GM06990 (cell line): ENCODE measurements at regions not wholly inside any gene's neighbourhood (a gene's known extent, or its start where the extent isn't known, plus 50 kb on each side); places are given as distances from the start of the nearest gene placed in this dataset.

Experiments used
- DNase-seq: peaks from one replicate; pipeline ENCODE4 v3.0.0-alpha.2; 2011; ENCODE audit not compliant: insufficient read length; ENCODE audit errors: extremely low read depth
- H3K27me3 ChIP-seq: replicated peaks from 2 replicates; pipeline ENCODE4 v1.6.0; 2011; ENCODE audit warnings: low read length; ENCODE audit not compliant: control insufficient read depth, insufficient read depth
- H3K36me3 ChIP-seq: 2 replicates; pipeline ENCODE4 v1.5.1; 2011; ENCODE audit warnings: low read length; ENCODE audit not compliant: control insufficient read depth, insufficient read depth
- H3K4me3 ChIP-seq: replicated peaks from 2 replicates; pipeline ENCODE4 v1.5.1; 2011; ENCODE audit warnings: low read depth, mild to moderate bottlenecking, control low read depth, low read length
- TF ChIP-seq, protein P1 (sequence below): IDR thresholded peaks from 2 replicates; pipeline ENCODE4 v1.5.1; 2011; ENCODE audit warnings: low read length, control low read depth, mild to moderate bottlenecking, inconsistent platforms; ENCODE audit not compliant: insufficient read depth, poor library complexity, severe bottlenecking

DNA sequence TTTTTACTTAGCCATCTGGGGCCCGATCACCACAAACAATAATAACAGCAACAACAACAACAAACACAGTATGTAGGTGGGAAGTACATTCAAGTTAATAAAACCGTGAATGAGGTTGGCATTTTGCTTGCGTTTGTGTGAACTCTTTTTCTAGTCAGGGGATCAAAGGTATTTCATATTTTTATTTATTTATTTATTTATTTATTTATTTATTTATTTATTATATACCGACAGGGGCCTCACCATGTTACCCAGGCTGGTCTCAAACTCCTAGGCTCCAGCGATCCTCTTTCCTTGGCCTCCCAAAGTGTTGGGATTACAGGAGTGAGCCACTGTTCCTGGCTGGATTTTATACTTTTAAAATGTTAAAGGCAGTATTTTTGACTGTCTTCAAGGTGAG, 325.4 kb downstream of the RAPGEF2 start:
- DNase-seq, result no peak
- Histone ChIP-seq H3K4me3 (no peak overlapping the region), H3K27me3 (no peaks in the 10 kb centered on the region; the same call in none of the 2 replicates), H3K36me3 (no peaks in the 10 kb centered on the region)
- TF ChIP-seq, protein P1, sequence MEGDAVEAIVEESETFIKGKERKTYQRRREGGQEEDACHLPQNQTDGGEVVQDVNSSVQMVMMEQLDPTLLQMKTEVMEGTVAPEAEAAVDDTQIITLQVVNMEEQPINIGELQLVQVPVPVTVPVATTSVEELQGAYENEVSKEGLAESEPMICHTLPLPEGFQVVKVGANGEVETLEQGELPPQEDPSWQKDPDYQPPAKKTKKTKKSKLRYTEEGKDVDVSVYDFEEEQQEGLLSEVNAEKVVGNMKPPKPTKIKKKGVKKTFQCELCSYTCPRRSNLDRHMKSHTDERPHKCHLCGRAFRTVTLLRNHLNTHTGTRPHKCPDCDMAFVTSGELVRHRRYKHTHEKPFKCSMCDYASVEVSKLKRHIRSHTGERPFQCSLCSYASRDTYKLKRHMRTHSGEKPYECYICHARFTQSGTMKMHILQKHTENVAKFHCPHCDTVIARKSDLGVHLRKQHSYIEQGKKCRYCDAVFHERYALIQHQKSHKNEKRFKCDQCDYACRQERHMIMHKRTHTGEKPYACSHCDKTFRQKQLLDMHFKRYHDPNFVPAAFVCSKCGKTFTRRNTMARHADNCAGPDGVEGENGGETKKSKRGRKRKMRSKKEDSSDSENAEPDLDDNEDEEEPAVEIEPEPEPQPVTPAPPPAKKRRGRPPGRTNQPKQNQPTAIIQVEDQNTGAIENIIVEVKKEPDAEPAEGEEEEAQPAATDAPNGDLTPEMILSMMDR, result no peak

DNA sequence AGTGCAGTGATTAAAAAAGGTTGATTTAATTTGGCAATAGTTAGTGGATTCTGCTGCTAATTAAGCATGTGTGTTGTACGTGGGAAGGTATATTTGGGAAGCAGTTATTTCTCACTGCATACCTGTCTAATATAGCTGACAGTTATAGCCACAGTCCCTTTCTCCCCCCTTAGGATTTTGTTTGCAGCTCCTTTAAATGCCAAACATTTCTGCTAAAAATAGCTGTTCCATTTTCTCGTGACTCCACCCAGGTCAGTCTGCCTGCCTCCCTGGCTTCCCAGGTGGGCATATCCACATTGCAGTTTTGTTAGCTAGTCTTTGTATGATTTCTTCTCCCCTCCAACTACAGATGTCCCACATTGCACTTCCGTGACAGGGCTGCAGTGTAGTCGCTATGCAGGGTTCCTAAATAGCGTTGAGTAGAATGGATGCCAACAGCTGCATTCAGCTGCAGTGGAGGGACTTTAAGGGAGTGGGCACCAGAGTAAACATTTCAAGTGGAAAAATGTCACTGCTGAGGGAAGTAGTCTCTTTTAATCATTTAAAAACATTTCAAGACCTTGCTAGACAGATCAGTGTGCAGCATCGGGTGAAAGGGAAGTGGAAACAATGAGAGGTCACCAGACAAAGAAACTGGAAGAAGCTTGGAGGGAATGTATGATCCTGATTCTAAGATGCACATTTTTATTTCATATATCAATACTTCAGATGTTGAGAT, 326.3 kb downstream of the RAPGEF2 start:
- DNase-seq, result no peak
- TF ChIP-seq, protein P1, result no peak
- Histone ChIP-seq H3K36me3 (no peaks in the 10 kb centered on the region), H3K4me3 (no peak overlapping the region), H3K27me3 (no peaks in the 10 kb centered on the region; the same call in none of the 2 replicates)

DNA sequence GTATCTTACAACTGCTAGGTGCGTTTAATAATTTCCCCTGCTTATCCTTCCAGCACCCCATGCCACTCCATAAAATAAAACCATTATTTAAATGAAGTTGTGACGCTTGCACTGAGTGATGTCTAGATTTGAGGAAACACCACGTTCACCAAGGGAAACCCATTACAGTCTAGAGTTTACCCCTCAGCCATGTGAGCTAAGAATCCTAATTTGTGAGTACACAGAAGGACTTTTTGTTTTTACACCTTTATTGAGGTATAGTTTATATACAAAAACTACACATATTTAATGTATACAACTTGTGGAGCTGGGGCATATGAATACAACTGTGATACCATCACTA, 326.8 kb downstream of the RAPGEF2 start:
- TF ChIP-seq, protein P1, result no peak
- Histone ChIP-seq H3K27me3 (no peaks in the 10 kb centered on the region; the same call in none of the 2 replicates), H3K36me3 (no peaks in the 10 kb centered on the region), H3K4me3 (no peak overlapping the region)
- DNase-seq, result no peak

DNA sequence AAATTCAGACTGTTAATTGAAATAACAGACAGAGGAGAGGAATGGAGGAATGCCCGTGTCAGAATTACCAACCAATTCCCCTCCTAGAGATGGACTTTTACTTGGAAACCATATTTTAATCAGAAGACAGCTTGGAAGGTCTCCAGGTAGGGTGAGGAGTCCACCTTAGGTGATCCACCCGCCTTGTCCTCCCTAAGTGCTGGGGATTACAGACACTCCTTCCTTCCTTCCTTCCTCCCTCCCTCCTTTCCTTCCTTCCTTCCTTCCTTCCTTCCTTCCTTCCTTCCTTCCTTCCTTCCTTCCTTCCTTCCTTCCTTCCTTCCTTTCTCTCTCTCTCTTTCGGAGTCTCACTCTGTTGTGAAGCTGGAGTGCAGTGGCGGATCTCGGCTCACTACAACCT, 328.0 kb downstream of the RAPGEF2 start:
- no peak for DNase-seq
- no peak overlapping the region for H3K4me3 ChIP-seq
- no peaks in the 10 kb centered on the region for H3K36me3 ChIP-seq
- no peaks in the 10 kb centered on the region; the same call in none of the 2 replicates for H3K27me3 ChIP-seq
- TF ChIP-seq, protein P1, result no peak

DNA sequence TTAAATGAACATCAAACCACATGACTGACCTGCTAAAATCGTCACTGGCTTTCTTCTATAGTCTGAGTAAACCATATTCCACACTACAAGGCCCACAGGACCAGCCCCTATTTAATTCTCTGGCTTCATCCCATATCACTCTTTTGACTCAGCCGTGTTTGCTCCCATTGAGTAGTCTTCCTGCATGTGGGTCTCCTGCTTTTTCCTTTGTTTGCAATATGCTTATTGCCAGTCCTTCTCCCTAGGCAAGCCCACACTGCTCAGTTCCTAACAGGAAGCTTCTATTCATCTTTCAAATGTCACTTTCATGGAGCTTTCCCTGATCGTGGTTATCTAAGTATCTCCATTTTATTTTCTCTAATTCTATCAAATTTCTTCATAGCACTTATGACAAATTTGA, 329.6 kb downstream of the RAPGEF2 start:
- Histone ChIP-seq H3K4me3 (no peak overlapping the region), H3K36me3 (no peaks in the 10 kb centered on the region), H3K27me3 (no peaks in the 10 kb centered on the region; the same call in none of the 2 replicates)
- TF ChIP-seq, protein P1, result no peak
- no peak for DNase-seq

DNA sequence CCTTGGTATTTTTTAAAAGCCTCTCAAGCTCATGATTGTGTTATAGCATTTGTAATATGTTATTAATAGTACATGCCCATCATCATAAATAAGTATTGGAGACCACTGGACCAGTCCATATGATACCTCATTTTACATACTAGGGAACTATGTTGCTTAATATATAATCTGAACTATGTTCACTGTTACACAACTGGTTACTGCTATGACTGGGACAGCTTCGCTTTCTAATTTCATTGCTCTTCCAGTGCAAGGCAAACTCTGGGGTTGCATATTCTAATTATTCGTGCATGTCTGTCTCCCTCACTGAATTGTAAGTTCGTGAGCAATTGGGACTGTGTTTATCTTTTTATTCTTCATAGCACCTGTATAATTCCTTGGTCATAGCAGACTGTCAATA, 330.5 kb downstream of the RAPGEF2 start:
- no peaks in the 10 kb centered on the region; the same call in none of the 2 replicates for H3K27me3 ChIP-seq
- TF ChIP-seq, protein P1, result no peak
- DNase-seq, result no peak
- no peaks in the 10 kb centered on the region for H3K36me3 ChIP-seq
- no peak overlapping the region for H3K4me3 ChIP-seq
